GM21367 (cell line): ENCODE measurements at regions not wholly inside any gene's neighbourhood (a gene's known extent, or its start where the extent isn't known, plus 50 kb on each side); places are given as distances from the start of the nearest gene placed in this dataset.

Experiments used
- ATAC-seq: cut with Tn5 transposase; IDR thresholded peaks from one replicate; pipeline ENCODE4 v1.9.1; 2021; ENCODE audit not compliant: unreplicated experiment

DNA sequence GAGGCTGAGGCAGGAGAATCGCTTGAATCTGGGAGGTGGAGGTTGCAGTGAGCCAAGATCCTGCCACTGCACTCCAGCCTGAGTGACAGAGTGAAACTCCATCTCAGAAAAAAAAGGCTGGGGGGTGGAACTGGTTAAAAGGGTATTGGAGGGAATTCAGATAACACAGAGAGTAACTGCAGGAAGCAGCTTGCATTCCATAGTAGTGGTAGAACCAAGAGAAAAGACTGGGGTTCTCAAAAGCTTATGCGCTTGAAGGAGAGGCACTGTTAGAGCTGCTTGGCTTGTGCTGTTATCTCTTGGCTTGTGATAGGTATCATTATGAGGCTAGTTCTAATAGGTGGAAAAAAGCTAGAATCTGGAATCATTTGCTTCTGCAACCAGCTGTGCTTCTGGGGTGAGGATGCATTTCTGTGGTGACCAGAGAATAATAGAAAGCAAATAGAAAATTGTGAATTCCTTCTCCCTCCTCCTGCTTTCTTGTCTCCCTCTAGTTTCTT lies 91.2 kb upstream of the ELOVL6 start:
- no peak for ATAC-seq

DNA sequence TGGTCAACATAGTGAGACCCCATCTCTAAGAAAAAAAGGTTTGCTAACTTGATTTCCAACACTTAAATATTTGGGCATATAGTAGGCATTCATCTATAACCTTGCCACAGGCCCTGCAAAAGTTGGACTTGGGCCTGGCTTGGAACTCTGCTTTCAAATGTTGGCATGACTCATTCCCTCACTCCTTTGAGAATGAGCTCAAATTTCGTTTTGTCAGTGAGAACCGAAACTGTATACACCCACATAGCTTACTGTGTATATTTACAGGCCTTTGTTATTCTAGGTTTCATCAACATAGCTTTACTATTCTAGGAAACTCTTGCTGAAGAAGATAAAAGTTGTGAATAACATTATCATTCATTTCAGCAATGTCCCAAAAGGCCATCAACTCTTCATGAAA lies 88.7 kb upstream of the ELOVL6 start:
- peak; percentile 100 for ATAC-seq

DNA sequence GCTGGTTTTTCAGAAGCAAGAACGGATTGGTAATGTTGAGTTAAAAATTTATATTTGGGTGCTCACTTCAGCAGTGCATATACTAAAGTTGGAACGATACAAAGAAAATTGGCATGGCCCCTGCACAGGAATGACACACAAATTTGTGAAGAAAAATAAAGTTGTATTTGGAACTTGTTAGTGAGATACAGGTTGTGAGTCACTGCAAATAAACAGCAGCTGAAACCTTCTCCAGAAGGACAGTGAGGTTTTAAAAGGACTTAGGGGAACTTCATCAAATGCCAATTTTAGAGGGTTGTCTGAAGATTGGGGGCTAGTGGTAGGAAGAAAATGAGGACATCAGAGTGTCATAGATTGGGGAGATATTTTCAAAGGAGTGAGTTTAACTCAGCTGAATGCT lies 79.7 kb upstream of the ELOVL6 start:
- ATAC-seq, result no peak

- no peak for ATAC-seq
Observed at GRCh38 chr4:110275871-110276270, 77.5 kb upstream of the ELOVL6 start.

- ATAC-seq, result no peak
Observed at GRCh38 chr4:110271986-110272385, 73.6 kb upstream of the ELOVL6 start.

DNA sequence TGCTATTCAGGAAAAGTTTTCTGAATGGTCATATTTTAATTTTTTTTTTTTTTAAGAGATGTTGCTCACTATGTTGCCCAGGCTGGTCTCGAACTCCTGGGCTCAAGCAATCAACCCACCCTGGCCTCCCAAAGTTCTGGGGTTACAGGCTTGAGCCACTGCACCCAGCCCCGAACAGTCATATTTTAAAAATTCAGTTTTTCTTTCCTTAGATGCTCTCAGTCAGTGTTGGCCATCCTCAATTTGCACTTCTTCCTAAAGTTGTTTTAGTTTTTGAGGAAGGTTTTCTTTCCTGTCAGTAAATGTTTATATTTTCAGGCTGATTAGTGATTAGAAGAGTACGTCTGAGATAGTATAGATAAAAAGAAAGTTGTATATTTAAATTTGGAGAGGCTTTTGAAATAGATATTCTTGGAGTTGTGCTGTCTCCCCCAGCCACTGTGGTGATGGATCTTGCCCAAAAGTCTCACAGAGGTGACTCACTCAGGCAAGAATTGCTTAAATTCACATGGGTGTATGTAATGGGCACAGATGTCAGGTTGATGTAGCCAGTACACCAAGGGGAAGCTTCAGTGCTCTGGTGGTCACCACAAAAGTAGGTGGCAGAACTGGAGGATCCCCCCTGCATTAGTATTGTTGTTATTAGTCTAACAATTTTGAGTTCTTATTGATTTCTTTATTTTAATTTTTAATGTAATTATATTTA lies 72.2 kb upstream of the ELOVL6 start:
- no peak for ATAC-seq

- ATAC-seq, result peak; percentile 5
Observed at GRCh38 chr4:110268790-110269189, 70.4 kb upstream of the ELOVL6 start.

GRCh38 chr4:110268352-110268751 lies 69.9 kb upstream of the ELOVL6 start:
- ATAC-seq, result peak; percentile 72

DNA sequence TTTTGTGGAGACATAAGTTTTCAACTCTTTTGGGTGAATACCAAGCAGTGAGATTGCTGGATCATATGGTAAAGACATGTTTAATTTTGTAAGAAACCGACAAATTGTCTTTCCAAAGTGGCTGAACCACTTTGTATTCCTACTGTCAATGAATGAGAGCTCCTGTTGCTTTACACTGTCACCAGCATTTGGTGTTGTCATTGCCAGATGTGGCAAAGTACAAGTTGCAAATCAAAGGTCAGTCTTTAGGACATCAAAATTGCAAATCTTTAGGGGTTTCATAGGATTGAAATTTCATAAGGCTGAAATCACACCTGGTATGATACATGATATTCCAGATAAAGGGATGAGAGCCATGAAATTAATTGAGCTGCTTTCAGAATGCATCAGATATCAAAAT lies 67.7 kb upstream of the ELOVL6 start:
- no peak for ATAC-seq

GRCh38 chr4:110265001-110265400 lies 66.6 kb upstream of the ELOVL6 start:
- ATAC-seq, result no peak

DNA sequence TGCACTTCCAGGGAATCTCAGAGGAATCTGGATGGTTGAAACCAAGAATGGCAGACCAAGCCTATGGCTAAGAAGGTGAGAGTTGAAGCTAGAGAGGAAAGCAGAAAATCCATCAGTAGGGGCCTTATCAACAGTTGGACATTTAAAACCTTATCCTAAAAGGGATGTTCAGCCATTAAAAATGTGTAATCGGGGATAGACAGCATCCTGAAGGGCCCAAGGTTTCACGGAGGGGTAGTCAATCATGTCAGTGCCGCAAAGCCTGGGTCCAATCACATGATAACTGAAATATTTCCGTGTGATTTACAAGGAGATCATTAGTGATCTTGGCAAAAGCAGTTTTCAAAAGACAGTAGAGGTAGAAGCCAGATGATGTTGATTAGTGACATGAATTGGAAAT lies 61.9 kb upstream of the ELOVL6 start:
- no peak for ATAC-seq

DNA sequence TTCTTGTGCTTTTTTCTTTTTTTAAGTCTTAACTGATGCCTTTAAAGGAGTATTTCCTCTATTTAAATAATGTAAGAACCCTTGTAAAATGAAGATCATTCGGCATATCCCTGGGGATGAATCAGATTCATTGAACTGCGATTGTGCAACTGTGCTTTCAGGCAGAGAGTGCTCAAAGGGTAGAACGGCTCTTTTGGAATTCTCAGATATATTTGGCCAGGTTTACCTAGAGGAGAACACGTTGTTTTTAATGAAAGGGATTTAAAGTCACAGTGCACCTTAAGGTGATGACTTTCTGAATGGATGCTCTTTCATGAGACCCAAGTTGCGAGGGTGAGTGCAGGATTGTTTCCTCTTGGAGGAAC lies 51.6 kb upstream of the ELOVL6 start:
- no peak for ATAC-seq

DNA sequence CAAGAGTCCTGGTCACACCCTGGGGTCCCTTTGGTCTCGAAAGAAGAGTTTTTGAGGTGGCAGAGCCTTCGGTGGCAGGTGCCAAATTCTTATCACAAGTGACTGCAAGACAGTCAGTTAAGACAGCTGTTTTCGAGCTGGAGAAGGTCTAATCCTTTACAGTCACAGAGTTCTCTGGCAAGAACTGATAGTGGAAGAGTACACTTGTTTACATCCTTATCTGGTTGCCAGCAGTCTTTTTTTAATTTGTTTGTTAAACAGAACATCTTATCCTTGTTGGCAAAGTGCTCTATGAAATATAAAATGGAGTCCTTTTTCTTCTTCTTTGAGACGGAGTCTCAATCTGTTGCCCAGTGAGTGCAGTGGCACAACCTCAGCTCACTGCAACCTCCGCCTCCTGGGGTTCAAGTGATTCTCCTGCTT lies 50.4 kb upstream of the ELOVL6 start:
- no peak for ATAC-seq
